Adrenal gland (tissue), 5 donors: ENCODE measurements at regions not wholly inside any gene's neighbourhood (a gene's known extent, or its start where the extent isn't known, plus 50 kb on each side); places are given as distances from the start of the nearest gene placed in this dataset.

Experiments
- POLR2A ChIP-seq, 2 donors: fragments of 450-650 bp; IDR thresholded peaks; one replicate each; pipeline ENCODE4 v1.6.1; 2017; ENCODE audit warnings: antibody characterized with exemption in 2 of 2, mild to moderate bottlenecking in 2 of 2, moderate library complexity in 1 of 2
- TF ChIP-seq, protein P1 (sequence below), 6 experiments: fragments of 450-650 bp in 4 of 6; fragments of 200-600 bp in 2 of 6; sonication (generic) in 1 of 6; IDR thresholded peaks; 1 replicate in 5 of 6; 2 replicates in 1 of 6; pipeline versions ENCODE4 v1.5.1 to v1.8.0; 2016 to 2021; ENCODE audit warnings: antibody characterized with exemption in 6 of 6, mild to moderate bottlenecking in 2 of 6, moderate library complexity in 1 of 6
- donor health status: DM: no; HTN: no; CAD: no.

DNA sequence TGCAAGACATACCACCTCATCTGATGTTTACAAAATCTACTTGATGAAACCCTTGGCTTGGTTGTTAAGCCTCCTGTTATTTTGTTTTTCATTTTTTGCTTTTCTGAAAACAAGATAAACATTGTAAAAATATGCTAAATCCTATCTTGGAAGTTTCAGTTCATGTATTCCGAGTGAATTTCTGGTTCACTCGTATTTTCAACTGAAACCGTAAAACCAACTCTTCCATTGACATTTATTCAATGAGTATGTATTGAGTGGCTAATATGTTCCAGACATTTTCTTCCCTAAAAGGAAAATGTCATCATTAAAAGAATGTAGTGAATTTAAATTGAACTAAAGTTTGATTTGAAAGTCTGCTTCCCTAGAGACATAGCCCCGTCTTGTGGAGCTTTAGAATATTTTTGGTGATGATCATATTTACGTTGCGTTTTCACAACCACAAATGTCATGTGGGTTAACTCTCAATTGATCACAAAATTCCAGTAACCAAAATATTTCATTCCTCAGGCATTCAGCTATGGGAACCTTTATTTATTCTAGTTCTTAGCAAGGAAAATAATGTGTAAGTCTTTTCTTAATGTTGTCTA, 204.2 kb downstream of the MBD2 start:
- TF ChIP-seq, protein P1, sequence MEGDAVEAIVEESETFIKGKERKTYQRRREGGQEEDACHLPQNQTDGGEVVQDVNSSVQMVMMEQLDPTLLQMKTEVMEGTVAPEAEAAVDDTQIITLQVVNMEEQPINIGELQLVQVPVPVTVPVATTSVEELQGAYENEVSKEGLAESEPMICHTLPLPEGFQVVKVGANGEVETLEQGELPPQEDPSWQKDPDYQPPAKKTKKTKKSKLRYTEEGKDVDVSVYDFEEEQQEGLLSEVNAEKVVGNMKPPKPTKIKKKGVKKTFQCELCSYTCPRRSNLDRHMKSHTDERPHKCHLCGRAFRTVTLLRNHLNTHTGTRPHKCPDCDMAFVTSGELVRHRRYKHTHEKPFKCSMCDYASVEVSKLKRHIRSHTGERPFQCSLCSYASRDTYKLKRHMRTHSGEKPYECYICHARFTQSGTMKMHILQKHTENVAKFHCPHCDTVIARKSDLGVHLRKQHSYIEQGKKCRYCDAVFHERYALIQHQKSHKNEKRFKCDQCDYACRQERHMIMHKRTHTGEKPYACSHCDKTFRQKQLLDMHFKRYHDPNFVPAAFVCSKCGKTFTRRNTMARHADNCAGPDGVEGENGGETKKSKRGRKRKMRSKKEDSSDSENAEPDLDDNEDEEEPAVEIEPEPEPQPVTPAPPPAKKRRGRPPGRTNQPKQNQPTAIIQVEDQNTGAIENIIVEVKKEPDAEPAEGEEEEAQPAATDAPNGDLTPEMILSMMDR (IDR thresholded peaks at IDR 0.05) = no peak
- TF ChIP-seq POLR2A (IDR thresholded peaks at IDR 0.05) = no peak
